ENCODE measurements at regions not wholly inside any gene's neighbourhood (a gene's known extent, or its start where the extent isn't known, plus 50 kb on each side); places are given as distances from the start of the nearest gene placed in this dataset.

DNA sequence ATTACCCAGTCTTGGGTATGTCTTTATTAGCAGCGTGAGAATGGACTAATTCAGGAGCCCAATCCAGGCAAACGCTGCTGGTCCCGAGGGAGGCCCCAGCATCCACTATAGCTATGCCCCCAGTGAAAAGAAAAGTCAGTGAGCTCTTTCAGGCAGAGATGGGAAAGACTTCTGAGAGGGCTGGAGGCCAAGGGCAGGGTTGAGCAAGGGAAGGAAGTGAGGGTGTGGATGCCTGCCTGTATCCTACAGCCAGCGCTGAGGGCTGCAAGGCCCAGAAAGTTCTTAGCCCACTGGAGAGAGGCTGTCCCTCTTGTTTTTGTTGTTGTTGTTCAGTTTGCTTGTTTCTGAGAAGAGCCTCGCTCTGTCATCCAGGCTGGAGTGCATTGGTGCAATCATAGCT lies 261.6 kb downstream of the ZEB1 start:
- Histone ChIP-seq H2AFZ (ENCODE audit: low read depth, low read length) (no peak overlapping the region), H4K20me1 (ENCODE audit: insufficient read depth, low read length) (no peaks in the 10 kb centered on the region), H3K79me2 (ENCODE audit: insufficient read depth, low read length) (no peaks in the 10 kb centered on the region), H3K4me2 (ENCODE audit: low read length) (no peak overlapping the region), H3K4me3 (ENCODE audit: insufficient read depth, low read depth, low read length) (no peak overlapping the region), H3K36me3 (ENCODE audit: insufficient read depth, low read length) (no peaks in the 10 kb centered on the region), H3K4me1 (ENCODE audit: insufficient read depth, low read length) (no peaks in the 10 kb centered on the region), H3K9ac (ENCODE audit: low read length) (no peak overlapping the region), H3K9me3 (ENCODE audit: insufficient read depth, low read depth, low read length) (peaks cover 4% of the 10 kb centered on the region), H3K27me3 (ENCODE audit: insufficient read depth, low read length) (no peaks in the 10 kb centered on the region), H3K27ac (ENCODE audit: low read depth, low read length) (no peak overlapping the region)
- Mint-ChIP-seq H3K27ac (ENCODE audit: unreplicated experiment) (no peak overlapping the region), H3K36me3 (ENCODE audit: low read depth, unreplicated experiment) (no peaks in the 10 kb centered on the region), H3K9me3 (ENCODE audit: unreplicated experiment) (peaks cover 12% of the 10 kb centered on the region), H3K4me3 (ENCODE audit: unreplicated experiment) (no peak overlapping the region), H3K4me1 (ENCODE audit: low read depth, unreplicated experiment) (no peaks in the 10 kb centered on the region), H3K27me3 (ENCODE audit: low read depth, unreplicated experiment) (peaks cover 15% of the 10 kb centered on the region)
- DNase-seq (ENCODE audit: low read depth) (no peak), FAIRE-seq (no peak)
- no peak for TF ChIP-seq EZH2 (IDR thresholded peaks at IDR 0.05; ENCODE audit: insufficient read depth, low read length)
- TF ChIP-seq, protein P1, sequence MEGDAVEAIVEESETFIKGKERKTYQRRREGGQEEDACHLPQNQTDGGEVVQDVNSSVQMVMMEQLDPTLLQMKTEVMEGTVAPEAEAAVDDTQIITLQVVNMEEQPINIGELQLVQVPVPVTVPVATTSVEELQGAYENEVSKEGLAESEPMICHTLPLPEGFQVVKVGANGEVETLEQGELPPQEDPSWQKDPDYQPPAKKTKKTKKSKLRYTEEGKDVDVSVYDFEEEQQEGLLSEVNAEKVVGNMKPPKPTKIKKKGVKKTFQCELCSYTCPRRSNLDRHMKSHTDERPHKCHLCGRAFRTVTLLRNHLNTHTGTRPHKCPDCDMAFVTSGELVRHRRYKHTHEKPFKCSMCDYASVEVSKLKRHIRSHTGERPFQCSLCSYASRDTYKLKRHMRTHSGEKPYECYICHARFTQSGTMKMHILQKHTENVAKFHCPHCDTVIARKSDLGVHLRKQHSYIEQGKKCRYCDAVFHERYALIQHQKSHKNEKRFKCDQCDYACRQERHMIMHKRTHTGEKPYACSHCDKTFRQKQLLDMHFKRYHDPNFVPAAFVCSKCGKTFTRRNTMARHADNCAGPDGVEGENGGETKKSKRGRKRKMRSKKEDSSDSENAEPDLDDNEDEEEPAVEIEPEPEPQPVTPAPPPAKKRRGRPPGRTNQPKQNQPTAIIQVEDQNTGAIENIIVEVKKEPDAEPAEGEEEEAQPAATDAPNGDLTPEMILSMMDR (IDR thresholded peaks at IDR 0.05; ENCODE audit: insufficient read depth, low read depth, low read length): no peak

Data from astrocyte (in vitro differentiated cells and primary cell).